WTC11 (cell line): ENCODE measurements at regions not wholly inside any gene's neighbourhood (a gene's known extent, or its start where the extent isn't known, plus 50 kb on each side); places are given as distances from the start of the nearest gene placed in this dataset.

ENCODE experiments used
- CREB1 ChIP-seq: sonication (generic); formaldehyde crosslinking; IDR thresholded peaks from 2 replicates; pipeline ENCODE4 v1.8.0; 2023; ENCODE audit warnings: mild to moderate bottlenecking, missing genetic modification reagents
- ETV6 ChIP-seq: sonication (generic); formaldehyde crosslinking; IDR thresholded peaks from 2 replicates; pipeline ENCODE4 v1.8.1; 2022; ENCODE audit warnings: mild to moderate bottlenecking, missing genetic modification reagents
- FOXP1 ChIP-seq: sonication (generic); formaldehyde crosslinking; IDR thresholded peaks from 2 replicates; pipeline ENCODE4 v1.8.0; 2022; ENCODE audit warnings: missing genetic modification reagents, mild to moderate bottlenecking, moderate library complexity, borderline replicate concordance
- NFE2L1 ChIP-seq: sonication (generic); formaldehyde crosslinking; IDR thresholded peaks from 2 replicates; pipeline ENCODE4 v1.8.1; 2023; ENCODE audit warnings: missing genetic modification reagents
- USF2 ChIP-seq: sonication (generic); formaldehyde crosslinking; IDR thresholded peaks from 2 replicates; pipeline ENCODE4 v1.8.1; 2023; ENCODE audit warnings: mild to moderate bottlenecking, missing genetic modification reagents, moderate library complexity
- ZNF423 ChIP-seq: fragments of 250-450 bp; sonication (Bioruptor Pico); IDR thresholded peaks from 2 replicates; pipeline ENCODE4 v2.1.2; 2022; ENCODE audit warnings: mild to moderate bottlenecking, moderate library complexity
- TF ChIP-seq, protein P1 (sequence below): fragments of 200-600 bp; IDR thresholded peaks from 2 replicates; pipeline ENCODE4 v1.8.0; 2022; ENCODE audit warnings: antibody characterized with exemption
- TF ChIP-seq, protein P2 (sequence below): sonication (generic); formaldehyde crosslinking; IDR thresholded peaks from 2 replicates; pipeline ENCODE4 v1.8.1; 2022; ENCODE audit warnings: mild to moderate bottlenecking, missing genetic modification reagents, moderate library complexity, borderline replicate concordance
- TF ChIP-seq, protein P3 (sequence below): sonication (generic); formaldehyde crosslinking; IDR thresholded peaks from 2 replicates; pipeline ENCODE4 v1.8.1; 2023; ENCODE audit warnings: mild to moderate bottlenecking, missing genetic modification reagents

DNA sequence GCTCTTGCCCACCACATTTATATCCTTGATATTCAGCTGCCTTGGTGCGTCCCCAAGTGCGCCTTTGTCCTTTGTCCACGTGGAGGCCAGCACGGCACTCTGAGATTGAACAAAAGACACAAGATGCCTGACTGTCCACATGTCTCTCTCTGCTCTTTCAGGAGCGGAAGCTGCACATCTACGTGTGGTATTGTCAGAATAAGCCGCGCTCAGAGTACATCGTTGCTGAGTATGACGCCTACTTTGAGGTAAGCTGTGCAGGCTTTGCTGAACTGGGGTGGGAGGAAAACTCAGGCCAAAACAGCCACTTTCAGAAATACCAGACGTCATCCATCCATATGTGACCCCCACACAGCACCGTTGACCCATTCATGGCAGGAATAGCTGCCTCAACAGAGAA, 72.0 kb upstream of the UMPS start:
- TF ChIP-seq, protein P1, sequence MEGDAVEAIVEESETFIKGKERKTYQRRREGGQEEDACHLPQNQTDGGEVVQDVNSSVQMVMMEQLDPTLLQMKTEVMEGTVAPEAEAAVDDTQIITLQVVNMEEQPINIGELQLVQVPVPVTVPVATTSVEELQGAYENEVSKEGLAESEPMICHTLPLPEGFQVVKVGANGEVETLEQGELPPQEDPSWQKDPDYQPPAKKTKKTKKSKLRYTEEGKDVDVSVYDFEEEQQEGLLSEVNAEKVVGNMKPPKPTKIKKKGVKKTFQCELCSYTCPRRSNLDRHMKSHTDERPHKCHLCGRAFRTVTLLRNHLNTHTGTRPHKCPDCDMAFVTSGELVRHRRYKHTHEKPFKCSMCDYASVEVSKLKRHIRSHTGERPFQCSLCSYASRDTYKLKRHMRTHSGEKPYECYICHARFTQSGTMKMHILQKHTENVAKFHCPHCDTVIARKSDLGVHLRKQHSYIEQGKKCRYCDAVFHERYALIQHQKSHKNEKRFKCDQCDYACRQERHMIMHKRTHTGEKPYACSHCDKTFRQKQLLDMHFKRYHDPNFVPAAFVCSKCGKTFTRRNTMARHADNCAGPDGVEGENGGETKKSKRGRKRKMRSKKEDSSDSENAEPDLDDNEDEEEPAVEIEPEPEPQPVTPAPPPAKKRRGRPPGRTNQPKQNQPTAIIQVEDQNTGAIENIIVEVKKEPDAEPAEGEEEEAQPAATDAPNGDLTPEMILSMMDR = no peak
- TF ChIP-seq ETV6 (CRISPR knock-in tag) (no peak), NFE2L1 (CRISPR knock-in tag) (no peak), ZNF423 (CRISPR knock-in tag) (no peak), CREB1 (CRISPR knock-in tag) (no peak), USF2 (no peak), FOXP1 (CRISPR knock-in tag) (no peak)
- TF ChIP-seq, protein P2, sequence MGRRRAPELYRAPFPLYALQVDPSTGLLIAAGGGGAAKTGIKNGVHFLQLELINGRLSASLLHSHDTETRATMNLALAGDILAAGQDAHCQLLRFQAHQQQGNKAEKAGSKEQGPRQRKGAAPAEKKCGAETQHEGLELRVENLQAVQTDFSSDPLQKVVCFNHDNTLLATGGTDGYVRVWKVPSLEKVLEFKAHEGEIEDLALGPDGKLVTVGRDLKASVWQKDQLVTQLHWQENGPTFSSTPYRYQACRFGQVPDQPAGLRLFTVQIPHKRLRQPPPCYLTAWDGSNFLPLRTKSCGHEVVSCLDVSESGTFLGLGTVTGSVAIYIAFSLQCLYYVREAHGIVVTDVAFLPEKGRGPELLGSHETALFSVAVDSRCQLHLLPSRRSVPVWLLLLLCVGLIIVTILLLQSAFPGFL (CRISPR knock-in tag) = no peak
- TF ChIP-seq, protein P3, sequence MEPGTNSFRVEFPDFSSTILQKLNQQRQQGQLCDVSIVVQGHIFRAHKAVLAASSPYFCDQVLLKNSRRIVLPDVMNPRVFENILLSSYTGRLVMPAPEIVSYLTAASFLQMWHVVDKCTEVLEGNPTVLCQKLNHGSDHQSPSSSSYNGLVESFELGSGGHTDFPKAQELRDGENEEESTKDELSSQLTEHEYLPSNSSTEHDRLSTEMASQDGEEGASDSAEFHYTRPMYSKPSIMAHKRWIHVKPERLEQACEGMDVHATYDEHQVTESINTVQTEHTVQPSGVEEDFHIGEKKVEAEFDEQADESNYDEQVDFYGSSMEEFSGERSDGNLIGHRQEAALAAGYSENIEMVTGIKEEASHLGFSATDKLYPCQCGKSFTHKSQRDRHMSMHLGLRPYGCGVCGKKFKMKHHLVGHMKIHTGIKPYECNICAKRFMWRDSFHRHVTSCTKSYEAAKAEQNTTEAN = no peak
